Endometrial microvascular endothelial cells (primary cell): ENCODE measurements at regions not wholly inside any gene's neighbourhood (a gene's known extent, or its start where the extent isn't known, plus 50 kb on each side); places are given as distances from the start of the nearest gene placed in this dataset.

Experiments
- in situ Hi-C: cut with HindIII; loops from 2 replicates; pipeline ENCODE4 v1.10.0; 2017; ENCODE audit warnings: low sequenced_read_pairs, low pct_unique_long_range_greater_than_20kb; ENCODE audit errors: inconsistent ontology term

- in situ Hi-C loops, result no loop called here
Measured at GRCh38 chr2:16051841-16052564, 111.7 kb downstream of the MYCN start.

DNA sequence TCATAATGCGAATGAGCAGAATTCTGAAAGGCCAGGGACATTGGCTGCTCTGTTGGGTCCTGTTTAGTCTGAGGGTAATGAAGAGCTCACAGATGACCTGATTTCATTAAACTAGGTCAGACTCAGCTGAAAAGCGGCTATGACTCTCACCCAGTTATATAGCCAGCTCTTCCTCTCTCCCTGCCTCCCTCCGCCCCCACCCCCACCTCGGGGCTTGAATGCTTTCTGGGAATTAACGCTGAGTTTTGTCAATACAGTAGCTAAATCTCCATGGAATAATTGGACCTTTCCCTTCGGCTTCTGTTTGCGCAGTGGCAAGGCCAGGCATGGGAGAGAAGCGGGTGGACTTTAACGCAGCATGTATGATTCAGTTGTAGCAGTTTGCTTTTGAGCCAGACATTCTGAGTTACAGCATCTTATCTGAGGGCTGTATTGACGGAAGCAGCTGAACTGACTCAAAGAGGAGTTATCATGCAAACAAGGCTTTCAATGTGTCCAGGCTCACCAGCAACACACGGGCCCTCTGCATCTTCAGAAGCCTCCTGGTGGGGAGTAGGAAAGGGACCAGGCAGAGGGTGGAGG lies 110.6 kb downstream of the MYCN start:
- in situ Hi-C loops, result no loop called here

DNA sequence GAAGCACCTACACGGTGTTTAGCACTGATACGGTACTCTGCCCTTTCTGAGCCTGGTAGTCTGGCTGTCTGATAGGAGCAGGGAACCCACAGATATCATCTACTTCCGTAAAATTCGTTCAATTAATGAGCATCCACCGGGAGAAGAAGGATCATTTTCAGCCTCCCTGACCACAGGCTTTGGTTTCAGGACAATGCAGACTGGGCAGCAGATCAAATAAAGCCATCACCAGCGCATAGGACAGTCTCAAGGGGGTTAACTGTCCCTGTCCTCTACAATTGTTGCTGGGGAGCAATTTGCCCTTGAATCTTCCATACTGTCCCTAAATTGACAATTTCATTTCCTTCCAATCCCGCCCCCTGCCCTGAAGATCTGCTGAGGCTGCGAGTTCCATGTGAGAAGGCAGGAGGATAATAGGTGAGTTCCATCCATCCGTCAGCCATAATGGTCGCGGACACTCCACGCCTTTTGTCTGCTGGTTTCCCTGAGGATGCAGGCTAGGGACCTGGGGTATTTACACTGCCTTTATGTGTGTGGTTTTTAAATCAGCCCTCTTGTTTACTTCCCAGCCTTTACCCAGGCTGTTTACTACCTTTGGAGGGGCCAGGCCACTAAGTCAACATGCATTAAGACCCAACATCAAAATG lies 110.0 kb downstream of the MYCN start:
- in situ Hi-C loops, result no loop called here

GRCh38 chr2:16049406-16049805 lies 109.1 kb downstream of the MYCN start:
- in situ Hi-C loops, result no loop called here

DNA sequence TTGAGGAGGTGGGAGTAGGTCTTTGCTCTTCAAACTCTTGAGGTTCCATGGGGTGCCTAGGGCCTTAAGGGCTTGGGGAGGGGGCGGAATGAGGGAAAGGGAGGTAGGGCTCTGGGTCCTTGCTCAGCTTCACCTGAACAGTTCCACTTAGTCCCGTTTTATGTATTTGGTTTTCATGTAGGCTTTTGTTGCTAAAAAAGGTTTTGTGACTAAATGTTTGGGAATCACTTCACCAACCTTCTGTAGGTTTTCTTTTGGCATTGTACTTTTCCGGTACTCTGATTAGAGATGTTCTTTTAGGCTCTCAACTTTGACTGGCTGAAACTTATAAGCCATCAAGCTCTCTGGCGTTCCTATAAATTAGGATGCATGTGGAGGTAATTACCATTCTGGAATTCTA lies 108.1 kb downstream of the MYCN start:
- in situ Hi-C loops, result no loop called here

DNA sequence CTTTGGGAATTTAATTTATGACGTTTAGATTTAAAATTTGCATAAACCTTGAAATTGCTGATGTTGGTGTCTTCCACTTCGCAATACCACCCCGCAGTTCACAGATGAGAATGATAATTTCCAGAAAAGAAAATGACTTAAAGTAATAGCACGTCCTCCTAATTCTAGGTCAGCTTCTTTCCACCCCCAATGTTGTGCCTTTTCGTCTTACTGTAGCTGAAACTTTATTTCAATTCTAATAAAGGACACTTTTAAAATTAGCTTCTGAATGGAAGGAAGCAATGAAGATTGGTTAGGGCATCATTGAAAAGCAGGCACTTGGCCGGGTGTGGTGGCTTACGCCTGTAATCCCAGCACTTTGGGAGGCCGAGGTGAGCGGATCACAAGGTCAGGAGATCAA lies 107.4 kb downstream of the MYCN start:
- in situ Hi-C loops, result no loop called here

DNA sequence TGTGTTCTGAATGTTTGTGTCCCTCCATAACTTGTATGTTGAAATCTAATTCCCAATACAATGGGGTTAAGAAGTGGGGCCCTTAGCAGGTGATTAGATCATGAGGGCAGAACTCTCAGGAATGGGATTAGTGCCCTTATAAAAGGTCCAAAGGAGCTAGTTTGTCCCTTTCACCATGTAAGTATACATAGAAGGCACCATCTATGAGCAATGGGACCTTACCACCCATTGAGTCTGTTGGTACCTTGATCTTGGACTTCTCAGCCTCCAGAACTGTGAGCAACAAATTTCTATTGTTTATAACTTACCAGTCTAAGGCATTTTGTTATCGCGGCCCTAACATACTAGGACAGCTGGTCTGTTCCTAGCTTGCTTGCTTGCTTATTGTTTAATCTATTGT lies 106.3 kb downstream of the MYCN start:
- in situ Hi-C loops, result no loop called here

GRCh38 chr2:16045653-16046352 lies 105.5 kb downstream of the MYCN start:
- in situ Hi-C loops, result no loop called here

GRCh38 chr2:16044946-16045456 lies 104.7 kb downstream of the MYCN start:
- in situ Hi-C loops, result no loop called here

GRCh38 chr2:16043627-16044026 lies 103.3 kb downstream of the MYCN start:
- in situ Hi-C loops, result no loop called here

DNA sequence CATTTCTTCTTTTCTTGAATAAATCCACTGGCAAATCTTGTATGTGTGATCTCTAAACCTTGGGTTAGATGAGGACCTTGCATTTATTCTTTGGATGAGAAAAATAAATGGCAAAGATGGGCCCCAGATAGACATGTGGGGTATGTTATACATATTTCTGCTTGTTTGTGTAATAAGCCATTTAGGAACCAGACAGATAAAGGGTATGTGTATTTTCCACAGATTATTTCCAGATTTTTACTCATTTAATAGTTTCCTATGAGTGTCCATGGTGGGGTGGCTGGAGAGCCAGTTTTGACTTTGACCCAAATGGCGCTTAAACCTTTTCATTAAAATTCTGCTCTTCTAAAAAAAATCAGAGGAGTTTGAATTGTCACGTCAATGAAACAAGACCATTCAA lies 102.8 kb downstream of the MYCN start:
- in situ Hi-C loops, result no loop called here

DNA sequence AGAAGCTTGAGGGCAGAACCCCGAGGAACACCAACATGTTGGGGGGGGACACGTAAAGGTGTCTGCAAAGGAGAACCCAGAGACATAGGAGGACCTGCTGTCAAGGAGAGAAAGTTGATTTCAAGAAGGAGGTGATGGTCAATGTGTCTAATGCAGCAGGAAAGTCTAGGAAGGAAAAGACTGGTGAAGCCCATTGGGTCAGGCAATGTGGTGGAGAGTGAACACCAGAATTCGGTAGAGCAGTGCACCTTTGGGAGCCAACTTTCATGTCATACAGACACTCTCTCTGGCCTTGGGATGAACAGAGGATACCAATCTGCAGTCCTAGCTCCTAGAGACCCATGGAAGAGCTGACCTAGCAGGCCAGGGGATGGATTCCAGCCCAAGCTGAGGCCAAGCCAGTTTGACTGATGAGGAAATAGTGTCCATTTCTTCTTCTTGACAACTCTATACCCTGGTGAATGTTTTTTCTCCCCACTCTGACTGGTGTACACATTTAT lies 101.9 kb downstream of the MYCN start:
- in situ Hi-C loops, result no loop called here

DNA sequence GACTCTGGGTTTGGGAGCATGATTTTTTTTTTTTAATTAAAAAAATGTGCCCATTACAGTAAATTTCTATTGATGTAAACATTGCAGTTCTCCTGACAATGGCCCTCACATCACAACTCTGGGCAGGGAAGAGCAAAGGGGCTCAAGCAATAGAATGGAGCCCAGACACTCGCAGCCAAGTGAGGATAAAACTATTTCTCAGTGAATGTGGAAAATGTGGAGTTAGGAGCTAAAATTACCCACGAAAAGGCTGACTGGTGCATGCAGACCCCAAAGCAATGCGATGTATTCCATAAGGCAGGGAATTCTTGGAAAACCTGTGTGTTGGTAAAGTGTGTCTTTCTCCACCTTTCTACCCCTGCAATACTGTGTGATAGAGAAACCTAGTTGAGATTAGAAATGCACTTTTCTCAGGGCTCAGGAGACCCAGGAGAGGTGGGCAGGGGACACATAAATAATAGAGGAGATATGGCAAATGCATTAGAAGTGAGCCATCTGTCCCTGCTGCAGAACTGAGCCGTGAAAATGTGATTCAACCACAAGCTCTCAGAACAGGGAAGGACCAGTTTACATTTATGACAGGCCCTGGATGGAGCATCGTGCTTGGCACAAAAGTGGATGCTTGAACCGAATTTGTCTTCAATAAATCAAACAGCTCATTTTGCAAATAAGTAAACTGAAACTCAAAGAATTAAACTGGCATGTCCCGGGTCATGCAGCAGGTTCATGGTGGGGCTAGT lies 100.1 kb downstream of the MYCN start:
- in situ Hi-C loops, result no loop called here

DNA sequence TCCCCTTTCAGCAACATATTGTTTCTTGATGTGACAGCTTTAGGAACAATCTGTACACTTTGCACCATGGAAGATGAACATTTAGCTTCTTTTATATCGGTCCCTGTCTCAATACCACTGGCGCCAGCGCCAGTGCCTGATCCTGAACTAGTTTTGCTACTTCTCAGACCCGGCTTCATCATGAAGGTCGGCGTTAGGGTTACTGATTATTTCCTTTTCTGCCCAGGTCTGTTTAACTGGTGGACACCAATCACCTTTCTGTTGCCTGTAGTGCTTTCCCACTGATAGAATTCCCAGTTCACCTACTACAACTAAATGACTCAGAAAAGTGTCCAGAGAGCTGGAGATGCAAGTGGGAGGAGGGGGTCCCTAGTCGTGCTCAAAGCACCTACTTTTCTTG lies 99.5 kb downstream of the MYCN start:
- in situ Hi-C loops, result no loop called here

GRCh38 chr2:16039055-16039454 lies 98.7 kb downstream of the MYCN start:
- in situ Hi-C loops, result no loop called here

DNA sequence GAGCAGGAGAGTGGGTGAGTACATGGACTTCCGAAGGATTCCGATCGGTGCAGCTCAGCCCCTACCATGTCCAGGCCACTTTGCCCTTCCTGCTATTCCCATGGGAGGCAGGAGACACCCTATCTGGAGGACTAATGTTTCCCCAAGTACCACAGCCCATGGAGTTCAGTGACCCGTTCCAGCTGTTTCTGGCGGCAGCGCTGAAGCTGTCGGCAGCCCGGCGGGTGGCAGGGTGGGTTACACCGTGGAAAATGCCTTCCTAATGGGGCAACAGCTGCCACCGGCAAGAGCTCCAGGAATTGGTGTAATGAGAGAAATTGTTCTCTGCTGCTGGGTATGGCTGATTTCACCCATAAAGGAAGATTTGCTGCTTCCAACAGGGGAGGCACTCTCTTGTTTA lies 98.3 kb downstream of the MYCN start:
- in situ Hi-C loops, result no loop called here

GRCh38 chr2:16037808-16038457 lies 97.6 kb downstream of the MYCN start:
- in situ Hi-C loops, result no loop called here

DNA sequence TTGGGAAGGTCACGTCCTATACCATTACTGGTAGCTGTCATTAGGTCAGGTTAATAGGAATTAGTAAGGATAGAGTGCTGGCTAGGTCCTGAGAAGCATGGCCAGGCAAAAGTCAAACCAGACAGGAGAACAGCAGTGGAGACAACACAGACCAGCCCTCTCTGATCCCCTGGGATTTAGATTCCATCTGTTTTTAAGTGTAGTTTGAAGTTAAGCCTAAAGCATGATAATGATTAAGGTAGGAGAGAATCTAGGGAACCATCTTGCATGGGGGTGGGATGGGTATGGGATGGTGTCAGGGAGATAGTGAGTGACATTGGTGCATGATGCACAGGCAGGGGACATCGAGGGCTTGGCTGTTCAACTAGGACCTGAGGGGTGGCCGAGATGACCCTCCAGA lies 96.6 kb downstream of the MYCN start:
- in situ Hi-C loops, result no loop called here
